Panc1 (cell line): ENCODE measurements at regions not wholly inside any gene's neighbourhood (a gene's known extent, or its start where the extent isn't known, plus 50 kb on each side); places are given as distances from the start of the nearest gene placed in this dataset.

Experiments
- ATAC-seq: fragments of 200-7000 bp; cut with Tn5 transposase; 2 replicates; pipeline ENCODE4 v1.9.1; 2020; ENCODE audit warnings: mild to moderate bottlenecking, moderate library complexity
- BruUV-seq: library from RNA; stranded (reverse); fragments of 400-500 nt; replicated peaks from 2 replicates; lab custom pipeline; 2021; lab: Mats Ljungman, UMichigan
- CTCF ChIA-PET: fragments of 300-600 bp; sonication (Branson Sonifier 250); formaldehyde crosslinking; loops from one replicate; lab custom pipeline; 2022; ENCODE audit warnings: antibody characterized with exemption; lab: Charles Lee
- POLR2A ChIA-PET: fragments of 300-600 bp; sonication (Branson Sonifier 250); formaldehyde crosslinking; loops from one replicate; lab custom pipeline; 2022; ENCODE audit warnings: antibody characterized with exemption; lab: Charles Lee
- DNase-seq: peaks from one replicate; pipeline ENCODE4 v3.0.0-alpha.2; 2010; ENCODE audit warnings: low read depth, low spot score
- H3K27ac ChIP-seq: 2 replicates; pipeline ENCODE4 v1.5.1; 2011; ENCODE audit warnings: mild to moderate bottlenecking, low read length, inconsistent platforms
- H3K27me3 ChIP-seq: fragments of 200-500 bp; sonication (Bioruptor generic); 2 replicates; pipeline ENCODE4 v1.6.0; 2014; ENCODE audit warnings: low read length, inconsistent platforms; ENCODE audit not compliant: control insufficient read depth, insufficient read depth
- H3K36me3 ChIP-seq: fragments of 200-500 bp; sonication (Bioruptor generic); 2 replicates; pipeline ENCODE4 v1.5.1; 2014; ENCODE audit warnings: inconsistent platforms, mild to moderate bottlenecking, low read length, moderate library complexity; ENCODE audit not compliant: control insufficient read depth, insufficient read depth
- H3K4me1 ChIP-seq: 2 replicates; pipeline ENCODE4 v1.5.1; 2011; ENCODE audit warnings: inconsistent platforms, mild to moderate bottlenecking, low read length, moderate library complexity; ENCODE audit not compliant: control insufficient read depth, insufficient read depth
- H3K4me3 ChIP-seq, 2 experiments: 2 replicates each; pipeline ENCODE4 v1.5.1; 2011 to 2012; ENCODE audit warnings: low read depth in 2 of 2, low read length in 2 of 2, mild to moderate bottlenecking in 2 of 2, inconsistent platforms in 1 of 2, moderate library complexity in 1 of 2
- H3K9me3 ChIP-seq: fragments of 200-500 bp; sonication (Bioruptor generic); 2 replicates; pipeline ENCODE4 v1.5.1; 2014; ENCODE audit warnings: low read depth, mild to moderate bottlenecking, inconsistent platforms, low read length, moderate library complexity; ENCODE audit not compliant: control insufficient read depth, insufficient read depth
- CTCF ChIP-seq: fragments of 450-650 bp; IDR thresholded peaks from 2 replicates; pipeline ENCODE4 v1.5.1; 2017; ENCODE audit warnings: mild to moderate bottlenecking
- POLR2AphosphoS5 ChIP-seq: IDR thresholded peaks from 2 replicates; pipeline ENCODE4 v1.6.1; 2012; ENCODE audit warnings: mild to moderate bottlenecking, low read depth, low read length, moderate library complexity
- REST ChIP-seq, 2 experiments: IDR thresholded peaks; 2 replicates each; pipeline ENCODE4 v1.6.1; 2011 to 2012; ENCODE audit warnings: low read depth in 2 of 2, control low read depth in 1 of 2, low read length in 1 of 2, mild to moderate bottlenecking in 1 of 2, moderate library complexity in 1 of 2; ENCODE audit not compliant: insufficient read depth in 1 of 2
- SIN3A ChIP-seq: IDR thresholded peaks from 2 replicates; pipeline ENCODE4 v1.6.1; 2012; ENCODE audit warnings: low read depth, mild to moderate bottlenecking, low read length, moderate library complexity, borderline replicate concordance; ENCODE audit not compliant: insufficient read depth
- TCF7L2 ChIP-seq: IDR thresholded peaks from 2 replicates; pipeline ENCODE4 v1.6.1; 2011; ENCODE audit warnings: mild to moderate bottlenecking, low read depth, low read length, inconsistent platforms
- in situ Hi-C: cut with HindIII; loops from 2 replicates; pipeline ENCODE4 v1.10.0; 2016; ENCODE audit warnings: low sequenced_read_pairs, low pct_unique_long_range_greater_than_20kb
- intact Hi-C: fragments of 100-400 bp; cut with micrococcal nuclease; formaldehyde crosslinking; loops from one replicate; pipeline ENCODE4 v1.10.0; 2022; ENCODE audit not compliant: unreplicated experiment

GRCh38 chr2:193349642-193350041 lies 1154.9 kb upstream of the TMEFF2 start:
- Histone ChIP-seq H3K36me3 (no peaks in the 10 kb centered on the region; the same call in 1 of the 2 replicates), H3K27me3 (no peaks in the 10 kb centered on the region), H3K4me1 (peaks cover 5% of the 10 kb centered on the region; the same call in 1 of the 2 replicates), H3K27ac (no peak overlapping the region), H3K9me3 (no peaks in the 10 kb centered on the region), H3K4me3 (no peak overlapping the region)
- no peak for ATAC-seq
- in situ Hi-C loops (no loop called here), intact Hi-C loops (no loop called here)
- POLR2A ChIA-PET, result no interaction called here
- TF ChIP-seq POLR2AphosphoS5, result no peak
- no peak for TF ChIP-seq REST (IDR thresholded peaks at IDR 0.05; ENCODE audit: insufficient read depth in 1 of 2, low read depth in 2 of 2, low read length in 1 of 2)
- no peak for TF ChIP-seq CTCF
- no peak for TF ChIP-seq TCF7L2
- no peak for TF ChIP-seq SIN3A
- DNase-seq, result no peak
- BruUV-seq, result no TSS peak
- CTCF ChIA-PET, result no interaction called here

GRCh38 chr2:193348055-193348454 lies 1153.3 kb upstream of the TMEFF2 start:
- intact Hi-C loops, result no loop called here
- no TSS peak for BruUV-seq
- Histone ChIP-seq H3K27me3 (no peaks in the 10 kb centered on the region), H3K27ac (peak overlapping the region; percentile 79), H3K9me3 (no peaks in the 10 kb centered on the region), H3K36me3 (no peaks in the 10 kb centered on the region; the same call in 1 of the 2 replicates), H3K4me1 (peaks cover 5% of the 10 kb centered on the region; the same call in 1 of the 2 replicates), H3K4me3 (peak overlapping the region; percentile 43 to 61)
- TF ChIP-seq SIN3A, result no peak
- TF ChIP-seq TCF7L2, result no peak
- no peak for TF ChIP-seq REST (IDR thresholded peaks at IDR 0.05; ENCODE audit: insufficient read depth in 1 of 2, low read depth in 2 of 2, low read length in 1 of 2)
- no peak for TF ChIP-seq CTCF
- no peak for TF ChIP-seq POLR2AphosphoS5
- ChIA-PET CTCF (no interaction called here), POLR2A (no interaction called here)
- DNase-seq (no peak), ATAC-seq (0 out of 2 replicates have a peak, but pooled peaks have one; percentile 34)
- in situ Hi-C loops, result no loop called here
